SHP77 (cell line): ENCODE measurements at regions not wholly inside any gene's neighbourhood (a gene's known extent, or its start where the extent isn't known, plus 50 kb on each side); places are given as distances from the start of the nearest gene placed in this dataset.
"Not testable (repeated sequence)": the region's sequence is repeated elsewhere in the genome, so short reads cannot be mapped to it uniquely, and the experiment has no call there.

ENCODE experiments used
- DNase-seq, 2 experiments: peaks; one replicate each; lab custom pipeline; 2025; lab: John Stamatoyannopoulos, UW

GRCh38 chr2:175684466-175684865 lies 317.6 kb downstream of the LNPK start:
- no peak for DNase-seq

DNA sequence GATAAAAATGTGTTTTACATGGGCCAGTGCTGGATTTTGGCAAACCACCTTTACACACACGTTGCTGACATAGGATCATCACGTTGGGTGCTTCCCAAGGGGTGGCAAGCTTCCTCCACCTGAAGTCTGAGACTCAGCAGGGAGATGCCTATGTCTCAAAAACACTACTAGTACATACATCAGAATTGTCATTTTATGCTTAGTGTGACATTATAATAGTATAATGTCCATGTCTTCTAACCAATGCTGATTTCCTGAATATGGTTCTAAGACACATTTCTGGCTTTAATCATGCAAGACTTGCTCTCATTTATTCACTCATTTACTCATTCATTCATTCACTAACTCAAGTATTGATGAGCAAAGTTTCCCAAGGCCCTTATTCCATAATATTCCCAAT lies 322.3 kb downstream of the LNPK start:
- DNase-seq, result no peak

DNA sequence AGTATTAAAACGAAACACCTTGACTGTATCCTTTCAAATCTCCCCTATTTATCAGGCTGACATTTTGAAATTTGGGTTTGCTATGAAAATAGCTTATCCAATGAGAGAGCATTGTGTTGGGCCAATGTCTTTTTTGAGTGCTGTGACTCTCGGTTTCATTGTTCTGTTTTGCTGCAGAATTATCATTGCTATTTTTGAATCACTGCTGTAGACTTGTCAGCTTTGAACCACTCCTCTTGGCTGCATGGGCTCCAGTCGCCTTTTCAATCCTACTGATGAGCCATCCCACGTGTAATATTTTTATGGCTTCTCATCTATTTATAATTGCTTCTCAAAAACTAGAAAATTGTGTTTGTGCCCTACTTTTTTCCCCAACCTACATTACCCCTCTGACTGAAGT lies 322.8 kb downstream of the LNPK start:
- DNase-seq, result no peak

DNA sequence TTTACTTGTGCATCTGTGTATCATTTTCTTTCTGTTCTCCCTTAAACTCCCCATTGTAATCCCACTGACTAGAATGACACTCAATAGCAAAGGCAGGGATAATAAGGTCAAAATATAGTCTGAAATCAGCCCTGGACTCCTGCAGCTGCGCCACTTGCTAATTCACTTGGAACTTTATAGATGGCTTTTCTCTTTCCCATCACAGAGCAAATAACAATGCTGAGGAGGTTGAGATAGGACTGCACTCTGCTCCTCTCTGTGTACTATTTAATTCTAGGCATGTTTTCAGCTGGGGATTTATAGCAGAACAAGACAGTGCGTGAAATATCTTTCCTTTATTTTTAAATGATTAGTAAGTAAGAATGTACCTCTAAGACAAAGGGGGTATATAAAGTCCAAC lies 324.2 kb downstream of the LNPK start:
- no peak for DNase-seq

DNA sequence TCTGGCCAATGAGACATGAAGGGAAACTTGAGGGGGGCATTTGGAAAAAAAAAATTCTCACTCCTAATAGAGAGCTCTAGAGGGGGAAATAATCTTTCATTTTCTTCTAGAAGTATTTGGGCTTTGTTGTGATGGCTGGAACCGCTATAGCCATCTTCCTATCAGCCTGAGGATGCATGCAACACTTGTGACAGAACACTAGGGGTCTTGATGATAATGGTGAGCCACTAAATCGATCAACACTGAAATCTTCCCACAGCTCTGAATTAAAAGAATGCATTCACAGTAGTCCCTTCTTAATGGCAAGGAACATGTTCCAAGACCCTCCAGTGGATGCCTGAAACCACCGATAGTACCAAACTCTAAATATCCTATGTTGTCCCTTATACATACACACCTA lies 325.3 kb downstream of the LNPK start:
- no peak for DNase-seq

DNA sequence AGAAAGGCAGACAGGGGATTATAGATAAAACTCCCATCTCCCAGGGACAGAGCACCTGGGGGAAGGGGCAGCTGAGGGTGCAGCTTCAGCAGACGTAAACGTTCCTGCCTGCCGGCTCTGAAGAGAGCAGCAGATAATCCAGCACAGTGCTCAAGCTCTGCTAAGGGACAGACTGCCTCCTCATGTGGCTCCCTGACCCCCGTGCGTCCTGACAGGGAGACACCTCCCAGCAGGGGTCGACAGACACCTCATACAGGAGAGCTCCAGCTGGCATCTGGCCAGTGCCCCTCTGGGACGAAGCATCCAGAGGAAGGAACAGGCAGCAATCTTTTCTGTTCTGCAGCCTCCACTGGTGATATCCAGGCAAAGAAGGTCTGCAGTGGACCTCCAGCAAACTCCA lies 333.3 kb downstream of the LNPK start:
- not testable (repeated sequence) for DNase-seq

DNA sequence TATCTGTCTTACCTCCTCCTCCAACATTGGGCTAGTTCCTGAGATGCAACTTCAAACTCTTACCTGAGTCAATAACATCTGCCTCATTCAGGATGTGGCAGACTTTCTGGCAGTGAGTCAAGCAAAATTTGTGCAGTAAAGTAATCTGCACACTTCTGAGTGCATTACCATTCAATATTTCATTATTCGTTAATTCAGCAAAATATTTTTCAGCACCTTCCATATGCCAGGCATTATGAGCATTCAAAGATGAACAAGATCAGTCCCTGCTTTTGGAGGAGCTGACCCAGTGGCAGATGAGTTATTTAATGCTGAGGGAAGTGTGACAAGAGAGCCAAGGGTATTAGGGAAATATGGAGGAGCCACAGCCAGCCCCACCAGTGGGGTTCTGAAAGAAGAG lies 339.7 kb downstream of the LNPK start:
- DNase-seq, result no peak

GRCh38 chr2:175648577-175649063 lies 353.4 kb downstream of the LNPK start:
- no peak for DNase-seq

GRCh38 chr2:175647058-175647457 lies 355.0 kb downstream of the LNPK start:
- DNase-seq, result no peak

- no peak for DNase-seq
Observed at GRCh38 chr2:175640655-175641054, 361.4 kb downstream of the LNPK start.

DNA sequence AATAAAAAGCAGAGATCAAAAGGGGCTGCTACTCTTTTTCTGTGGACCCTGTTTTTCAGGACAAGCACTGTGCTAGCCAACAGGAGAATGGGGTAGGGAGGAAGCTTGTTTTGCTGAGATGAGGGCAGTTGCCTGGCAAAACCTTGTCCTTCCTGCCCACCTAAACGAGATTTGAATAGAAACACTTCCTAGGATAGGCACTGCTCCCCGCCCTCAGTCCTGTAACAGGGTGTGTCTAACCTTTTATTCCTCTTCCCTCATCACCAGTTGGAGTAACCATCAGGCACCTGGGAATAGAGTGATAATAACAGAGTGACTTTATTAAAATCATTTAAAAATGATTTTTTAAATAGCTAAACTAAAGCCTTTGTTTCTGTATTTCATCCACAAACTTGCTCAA lies 368.8 kb downstream of the LNPK start:
- no peak for DNase-seq

GRCh38 chr2:175631245-175631623 lies 370.8 kb downstream of the LNPK start:
- no peak for DNase-seq

DNA sequence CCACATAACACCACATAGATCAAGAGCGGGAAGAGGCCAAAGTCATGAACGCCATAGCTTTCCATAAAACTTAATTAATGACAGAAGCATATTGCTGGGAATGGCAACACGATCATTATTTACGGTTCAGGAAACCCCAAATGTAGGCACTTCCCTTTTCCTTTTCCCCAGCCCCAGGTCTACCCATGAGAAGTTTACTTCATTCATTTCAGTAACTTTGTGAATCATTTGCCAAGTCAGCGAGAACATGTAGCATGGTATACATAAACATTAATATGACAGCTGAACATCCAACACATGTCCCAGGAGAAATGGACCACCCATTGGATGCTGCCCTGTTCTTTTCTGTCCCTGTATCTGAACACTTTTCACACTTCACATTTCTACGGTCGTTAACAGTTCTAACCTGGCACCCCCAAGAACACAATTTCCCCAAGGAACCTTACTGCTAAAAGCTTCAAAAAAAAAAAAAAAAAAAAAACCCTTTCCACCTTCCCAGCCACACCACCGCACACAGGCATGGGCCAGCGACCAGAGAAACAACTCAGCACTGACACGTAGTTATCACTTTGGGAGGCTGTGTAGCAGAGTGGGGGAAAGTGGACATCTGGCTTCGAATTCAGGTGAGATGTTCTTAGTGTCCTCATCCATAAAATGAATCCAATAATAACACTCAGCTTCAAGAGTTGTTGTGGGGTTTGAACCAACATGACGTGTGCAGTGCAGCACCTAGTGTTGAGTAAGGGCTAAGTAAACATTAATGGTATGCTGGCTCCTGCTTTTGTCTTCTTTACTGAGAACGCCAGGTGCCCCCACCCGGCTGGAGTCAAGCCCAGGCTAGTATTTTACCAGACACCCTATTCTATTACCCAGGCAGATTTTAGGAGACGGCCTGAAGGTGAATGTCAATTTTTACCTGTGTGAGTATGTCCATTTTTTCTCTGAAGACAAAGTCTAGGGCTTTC lies 371.5 kb downstream of the LNPK start:
- DNase-seq, result peak; percentile 68 to 75

DNA sequence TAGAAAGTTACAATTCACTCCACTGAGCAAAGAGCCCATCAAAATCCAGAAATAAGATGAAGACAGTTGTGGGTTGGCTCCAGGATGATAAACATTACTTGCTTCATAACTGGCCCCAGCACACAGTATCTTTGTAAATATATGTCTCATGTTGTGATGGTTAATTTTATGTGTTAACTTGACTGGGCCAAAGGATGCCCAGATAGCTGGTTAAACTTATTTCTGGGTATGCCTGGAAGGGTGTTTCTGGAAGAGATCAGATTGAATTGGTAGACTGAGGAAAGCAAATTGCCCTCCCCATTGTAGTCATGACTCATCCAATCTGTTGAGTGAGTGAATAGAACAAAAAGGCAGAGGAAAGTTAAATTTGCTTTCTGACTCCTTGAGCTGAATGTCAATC lies 373.8 kb downstream of the LNPK start:
- no peak for DNase-seq

DNA sequence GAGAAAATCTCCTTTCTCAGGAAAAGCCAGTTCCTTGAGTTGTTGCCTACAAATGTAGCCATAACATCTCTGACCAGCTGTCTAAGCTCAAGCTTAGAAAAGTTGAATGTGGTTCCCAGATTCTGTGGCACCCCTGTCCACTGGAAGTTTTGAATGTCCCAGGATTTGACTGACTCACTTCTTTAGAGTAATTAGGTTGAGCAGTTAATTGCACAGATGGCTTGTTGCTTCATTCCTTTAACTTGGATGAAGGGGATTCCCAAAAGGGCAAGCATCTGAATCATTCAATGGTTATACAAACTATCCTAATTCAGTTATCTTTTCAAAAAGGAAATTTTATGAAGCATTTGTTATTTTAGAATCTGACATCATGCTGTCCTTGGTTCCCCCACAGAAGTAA lies 374.7 kb downstream of the LNPK start:
- no peak for DNase-seq

- DNase-seq, result no peak
Observed at GRCh38 chr2:175626796-175627195, 375.3 kb downstream of the LNPK start.

GRCh38 chr2:175624785-175625184 lies 377.3 kb downstream of the LNPK start:
- DNase-seq, result no peak

- DNase-seq, result no peak
Observed at GRCh38 chr2:175624211-175624761, 377.8 kb downstream of the LNPK start.

- no peak for DNase-seq
Observed at GRCh38 chr2:175621821-175622220, 380.2 kb downstream of the LNPK start.

GRCh38 chr2:175620106-175620505 lies 382.0 kb downstream of the LNPK start:
- DNase-seq, result no peak

DNA sequence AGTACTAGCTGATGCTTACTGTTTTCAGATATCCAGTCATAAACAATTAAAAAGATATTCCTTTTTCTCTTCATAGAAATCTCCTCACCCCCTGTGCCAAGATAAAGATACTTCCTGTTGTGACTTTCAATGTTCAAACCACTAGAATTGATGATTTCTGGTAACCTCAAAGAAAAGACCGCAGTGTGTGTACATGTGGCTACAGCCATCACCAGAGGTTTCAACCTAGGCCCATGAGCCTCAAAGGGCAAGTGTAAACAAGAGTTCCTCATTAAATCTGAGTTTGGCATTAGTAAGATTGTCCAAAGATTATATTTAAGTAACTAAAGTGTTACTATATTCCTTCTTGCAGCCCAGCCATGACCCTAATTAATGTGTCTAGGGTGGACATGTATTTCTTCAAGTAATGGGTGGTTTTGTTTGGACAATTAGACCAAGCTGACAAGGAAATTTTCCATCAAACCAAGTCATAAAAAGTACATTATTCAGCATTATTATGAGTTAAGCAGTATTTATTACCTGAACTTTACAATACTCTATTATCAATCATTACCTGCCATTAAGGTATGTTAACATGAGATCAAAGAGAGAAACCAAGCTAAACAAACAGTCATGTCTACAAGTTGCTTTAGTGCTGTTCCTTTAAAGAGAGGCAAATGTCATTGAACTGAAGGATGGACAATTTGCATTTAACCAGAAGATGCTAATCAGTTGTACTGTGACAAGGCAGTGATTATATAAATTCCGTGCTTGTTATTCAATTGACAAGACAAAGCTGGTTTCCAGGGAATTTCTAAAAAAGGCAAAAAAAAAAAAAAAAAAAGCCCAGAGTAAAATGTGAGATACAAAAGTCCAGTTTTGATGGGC lies 382.7 kb downstream of the LNPK start:
- no peak for DNase-seq

DNA sequence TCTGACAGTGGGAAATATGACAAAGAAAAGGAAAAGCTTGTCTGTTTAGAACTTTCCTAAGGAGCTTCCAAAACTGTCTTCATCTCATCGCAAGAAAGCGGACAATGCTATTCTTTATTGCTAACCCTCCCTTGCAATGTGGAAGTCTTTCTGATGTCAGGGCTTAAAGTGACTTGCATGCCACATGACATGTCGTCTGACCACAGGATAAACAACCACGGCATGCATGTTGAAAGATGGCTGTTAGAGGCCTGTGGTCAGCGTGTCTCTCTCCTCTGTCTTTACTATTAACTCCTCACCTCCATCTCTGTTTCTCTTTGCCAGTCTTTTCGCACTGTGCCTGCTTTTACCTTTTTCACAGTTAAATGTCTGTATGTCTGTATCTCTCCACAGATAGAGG lies 389.8 kb downstream of the LNPK start:
- DNase-seq, result no peak
